ENCODE measurements at regions not wholly inside any gene's neighbourhood (a gene's known extent, or its start where the extent isn't known, plus 50 kb on each side); places are given as distances from the start of the nearest gene placed in this dataset.

DNA sequence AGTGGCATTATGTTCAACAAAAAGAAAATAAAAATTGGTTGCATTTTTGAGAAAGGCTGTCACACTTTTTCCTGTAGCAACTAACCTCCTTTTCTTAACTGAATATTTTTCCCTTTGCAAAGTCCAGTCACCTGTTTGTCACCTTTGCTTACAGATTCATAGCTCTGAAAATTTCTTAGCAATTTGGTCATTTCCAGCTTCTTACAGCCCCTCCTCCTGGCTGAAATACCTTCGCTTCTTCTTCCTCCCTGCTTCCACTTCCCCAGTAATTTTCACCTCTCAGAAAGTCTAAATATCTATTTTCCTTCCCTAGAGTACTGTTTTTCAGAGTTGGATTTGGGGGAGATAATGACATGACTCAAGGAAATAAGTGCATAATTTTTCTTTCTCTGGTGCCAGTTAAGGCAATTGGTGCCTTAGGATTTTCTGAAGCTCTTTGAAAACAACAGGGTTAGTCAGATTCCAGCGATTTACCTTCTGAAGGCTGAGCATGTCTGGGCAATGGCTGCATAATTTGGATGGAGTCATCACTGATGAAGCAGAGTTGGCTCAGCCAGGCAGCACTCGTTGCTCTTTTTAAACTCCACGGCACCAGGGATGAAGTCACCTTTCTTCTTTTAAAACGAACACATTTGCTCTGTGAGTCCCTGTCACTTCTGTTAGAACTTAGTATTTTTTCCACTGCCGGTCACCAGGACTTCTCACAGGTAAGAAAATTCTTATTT, 62.1 kb upstream of the AMOTL1 start:
- TF ChIP-seq, protein P1, sequence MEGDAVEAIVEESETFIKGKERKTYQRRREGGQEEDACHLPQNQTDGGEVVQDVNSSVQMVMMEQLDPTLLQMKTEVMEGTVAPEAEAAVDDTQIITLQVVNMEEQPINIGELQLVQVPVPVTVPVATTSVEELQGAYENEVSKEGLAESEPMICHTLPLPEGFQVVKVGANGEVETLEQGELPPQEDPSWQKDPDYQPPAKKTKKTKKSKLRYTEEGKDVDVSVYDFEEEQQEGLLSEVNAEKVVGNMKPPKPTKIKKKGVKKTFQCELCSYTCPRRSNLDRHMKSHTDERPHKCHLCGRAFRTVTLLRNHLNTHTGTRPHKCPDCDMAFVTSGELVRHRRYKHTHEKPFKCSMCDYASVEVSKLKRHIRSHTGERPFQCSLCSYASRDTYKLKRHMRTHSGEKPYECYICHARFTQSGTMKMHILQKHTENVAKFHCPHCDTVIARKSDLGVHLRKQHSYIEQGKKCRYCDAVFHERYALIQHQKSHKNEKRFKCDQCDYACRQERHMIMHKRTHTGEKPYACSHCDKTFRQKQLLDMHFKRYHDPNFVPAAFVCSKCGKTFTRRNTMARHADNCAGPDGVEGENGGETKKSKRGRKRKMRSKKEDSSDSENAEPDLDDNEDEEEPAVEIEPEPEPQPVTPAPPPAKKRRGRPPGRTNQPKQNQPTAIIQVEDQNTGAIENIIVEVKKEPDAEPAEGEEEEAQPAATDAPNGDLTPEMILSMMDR (IDR thresholded peaks at IDR 0.05): no peak
- TF ChIP-seq POLR2A (IDR thresholded peaks at IDR 0.05): no peak
- TF ChIP-seq POLR2AphosphoS5 (IDR thresholded peaks at IDR 0.05): no peak
- no peak for TF ChIP-seq EP300 (IDR thresholded peaks at IDR 0.05)
